Naive thymus-derived CD8-positive, alpha-beta T cell (primary cell): ENCODE measurements at regions not wholly inside any gene's neighbourhood (a gene's known extent, or its start where the extent isn't known, plus 50 kb on each side); places are given as distances from the start of the nearest gene placed in this dataset.

Source experiments
- ATAC-seq, 2 donors: fragments of 150-1000 bp; cut with Tn5 transposase in 1 of 2; sonication (Bioruptor Pico), chemical (Tn5 transposase) in 1 of 2; 1 replicate in 1 of 2; 2 replicates in 1 of 2; pipeline ENCODE4 v1.10.0; 2021; ENCODE audit warnings: mild to moderate bottlenecking in 2 of 2, moderate library complexity in 2 of 2
- POLR2A ChIA-PET: fragments of 350-600 bp; sonication (Branson Sonifier 250); formaldehyde crosslinking; loops from one replicate; lab custom pipeline; 2021; ENCODE audit warnings: antibody characterized with exemption; lab: Charles Lee
- DNase-seq, 10 donors: peaks; one replicate each; pipeline versions ENCODE4 v3.0.0 to v3.0.0-alpha.2; 2020 to 2022
- H3K27ac Mint-ChIP-seq, 10 donors: one replicate each; pipeline ENCODE4 v1.8.0; 2020 to 2022; ENCODE audit warnings: mild to moderate bottlenecking in 10 of 10, mixed read lengths in 10 of 10, moderate library complexity in 4 of 10, inconsistent platforms in 1 of 10
- H3K27me3 Mint-ChIP-seq, 5 donors: one replicate each; pipeline ENCODE4 v1.8.0; 2021 to 2022; ENCODE audit warnings: mixed read lengths in 5 of 5
- H3K36me3 Mint-ChIP-seq, 3 donors: one replicate each; pipeline ENCODE4 v1.8.0; 2020 to 2022; ENCODE audit warnings: mixed read lengths in 3 of 3, mild to moderate bottlenecking in 2 of 3, inconsistent platforms in 1 of 3
- H3K4me1 Mint-ChIP-seq, 4 donors: one replicate each; pipeline ENCODE4 v1.8.0; 2021 to 2022; ENCODE audit warnings: mixed read lengths in 4 of 4
- H3K4me3 Mint-ChIP-seq, 10 donors: one replicate each; pipeline ENCODE4 v1.8.0; 2020 to 2022; ENCODE audit warnings: mild to moderate bottlenecking in 10 of 10, mixed read lengths in 10 of 10, moderate library complexity in 6 of 10, inconsistent platforms in 1 of 10
- H3K9me3 Mint-ChIP-seq, 9 donors: one replicate each; pipeline ENCODE4 v1.8.0; 2020 to 2022; ENCODE audit warnings: mixed read lengths in 9 of 9, mild to moderate bottlenecking in 3 of 9, inconsistent platforms in 1 of 9, moderate library complexity in 1 of 9

DNA sequence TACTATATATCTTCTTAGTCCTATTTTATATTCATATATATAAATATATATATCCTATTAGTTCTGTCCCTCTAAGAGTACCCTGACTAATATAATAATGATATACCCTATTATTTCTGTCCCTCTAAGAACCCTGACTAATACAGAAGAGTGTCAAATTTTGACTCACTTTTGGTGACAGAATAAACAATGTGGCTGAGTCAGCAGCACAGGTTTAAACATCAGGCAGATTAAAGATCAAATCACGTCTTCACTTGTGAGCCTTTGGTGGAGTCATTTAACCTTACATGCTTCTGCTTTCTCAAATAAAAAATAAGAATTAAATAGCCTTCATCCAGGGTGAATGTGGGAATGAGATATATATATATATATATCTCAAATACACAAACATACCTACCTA lies 615.9 kb upstream of the GCFC2 start:
- POLR2A ChIA-PET, result no interaction called here
- DNase-seq (no peak), ATAC-seq (no peak)
- H3K4me1 Mint-ChIP-seq, result no peaks in the 10 kb centered on the region
- H3K9me3 Mint-ChIP-seq, result peaks cover 0 to 14% (median 5%) of the 10 kb centered on the region in 9 donors
- H3K27me3 Mint-ChIP-seq, result no peaks in the 10 kb centered on the region
- H3K36me3 Mint-ChIP-seq, result no peaks in the 10 kb centered on the region
- no peak overlapping the region for H3K27ac Mint-ChIP-seq
- no peak overlapping the region for H3K4me3 Mint-ChIP-seq

DNA sequence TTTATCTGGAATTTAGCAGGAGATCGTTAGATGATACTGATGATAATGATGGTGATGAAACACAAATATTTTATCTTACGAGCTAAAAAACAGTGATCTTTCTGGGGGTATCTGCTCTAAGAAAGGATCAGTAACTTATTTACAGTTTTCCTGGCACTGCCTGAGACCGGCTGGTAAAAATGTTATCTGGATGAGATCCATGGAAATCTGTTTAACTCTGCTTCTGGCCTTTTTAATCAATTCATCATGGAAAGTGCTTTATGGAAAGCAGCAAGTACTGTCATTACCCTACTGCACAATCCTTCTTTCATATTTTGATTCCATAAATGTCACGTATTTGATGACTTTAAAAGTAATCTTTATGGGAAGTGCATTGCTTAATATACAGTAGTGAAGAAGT lies 612.7 kb upstream of the GCFC2 start:
- Mint-ChIP-seq H3K27me3 (no peaks in the 10 kb centered on the region), H3K36me3 (no peaks in the 10 kb centered on the region)
- ATAC-seq, result no peak

GRCh38 chr2:76320716-76321115 lies 610.0 kb upstream of the GCFC2 start:
- POLR2A ChIA-PET, result no interaction called here
- Mint-ChIP-seq H3K27ac (no peak overlapping the region), H3K9me3 (peaks cover 0 to 20% (median 7%) of the 10 kb centered on the region in 9 donors), H3K4me1 (no peaks in the 10 kb centered on the region), H3K27me3 (no peaks in the 10 kb centered on the region), H3K36me3 (no peaks in the 10 kb centered on the region), H3K4me3 (no peak overlapping the region)
- ATAC-seq (no peak), DNase-seq (no peak)

More for the DNA sequence above, 612.7 kb upstream of the GCFC2 start:
- no peak for DNase-seq
- Mint-ChIP-seq H3K4me1 (no peaks in the 10 kb centered on the region), H3K9me3 (peaks cover 0 to 18% (median 5%) of the 10 kb centered on the region in 9 donors), H3K4me3 (no peak overlapping the region), H3K27ac (no peak overlapping the region)
- POLR2A ChIA-PET, result no interaction called here

DNA sequence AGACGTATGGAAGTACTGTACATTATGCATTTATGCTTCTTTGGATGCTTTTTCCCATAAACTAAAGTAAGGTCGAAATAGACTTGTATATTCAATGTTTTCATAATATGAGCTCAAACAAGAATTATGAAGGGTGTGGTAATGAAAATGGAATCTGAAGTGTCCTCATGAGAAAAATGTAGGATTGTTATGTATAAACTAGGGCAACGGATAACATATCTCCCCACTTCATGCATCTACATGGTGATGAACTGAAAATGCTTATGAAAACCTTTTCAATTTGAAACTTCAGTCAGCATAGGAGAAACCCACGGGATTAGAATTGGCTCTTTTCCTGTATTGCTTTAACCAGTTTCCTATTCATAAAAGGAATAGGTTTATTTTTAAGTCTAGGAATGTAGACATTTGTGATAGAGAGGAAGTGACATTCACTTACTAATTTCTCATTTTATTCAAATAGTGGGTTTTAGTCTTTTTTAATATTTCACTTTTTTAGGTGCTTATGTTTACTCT lies 608.2 kb upstream of the GCFC2 start:
- Mint-ChIP-seq H3K9me3 (peaks cover 0 to 29% (median 7%) of the 10 kb centered on the region in 9 donors), H3K27ac (no peak overlapping the region), H3K27me3 (no peaks in the 10 kb centered on the region), H3K4me3 (no peak overlapping the region), H3K36me3 (no peaks in the 10 kb centered on the region), H3K4me1 (no peaks in the 10 kb centered on the region)
- ATAC-seq, result no peak
- POLR2A ChIA-PET, result no interaction called here
- no peak for DNase-seq

- POLR2A ChIA-PET, result no interaction called here
- no peak for ATAC-seq
- H3K9me3 Mint-ChIP-seq, result peaks cover 0 to 29% (median 9%) of the 10 kb centered on the region in 9 donors
These were observed 606.0 kb upstream of the GCFC2 start for GRCh38 chr2:76316691-76317090.

GRCh38 chr2:76314271-76315020 lies 603.7 kb upstream of the GCFC2 start:
- no peaks in the 10 kb centered on the region for H3K36me3 Mint-ChIP-seq
- H3K9me3 Mint-ChIP-seq, result peaks cover 2 to 19% (median 8%) of the 10 kb centered on the region in 9 donors
- no peak overlapping the region for H3K27ac Mint-ChIP-seq
- ATAC-seq (no peak), DNase-seq (no peak)
- H3K4me1 Mint-ChIP-seq, result peaks cover 0 to 2% (median 0%) of the 10 kb centered on the region in 4 donors
- no peak overlapping the region for H3K4me3 Mint-ChIP-seq
- no peaks in the 10 kb centered on the region for H3K27me3 Mint-ChIP-seq
- POLR2A ChIA-PET, result no interaction called here

More at GRCh38 chr2:76316691-76317090, 606.0 kb upstream of the GCFC2 start:
- Mint-ChIP-seq H3K36me3 (no peaks in the 10 kb centered on the region), H3K4me3 (no peak overlapping the region), H3K27ac (no peak overlapping the region), H3K27me3 (no peaks in the 10 kb centered on the region), H3K4me1 (no peaks in the 10 kb centered on the region)
- DNase-seq, result no peak

GRCh38 chr2:76312236-76312635 lies 601.5 kb upstream of the GCFC2 start:
- ATAC-seq (no peak), DNase-seq (no peak)
- H3K27me3 Mint-ChIP-seq, result no peaks in the 10 kb centered on the region
- no peak overlapping the region for H3K27ac Mint-ChIP-seq
- POLR2A ChIA-PET, result no interaction called here
- H3K36me3 Mint-ChIP-seq, result no peaks in the 10 kb centered on the region
- peaks cover 2 to 11% (median 8%) of the 10 kb centered on the region in 9 donors for H3K9me3 Mint-ChIP-seq
- no peak overlapping the region for H3K4me3 Mint-ChIP-seq
- H3K4me1 Mint-ChIP-seq, result peaks cover 0 to 2% (median 0%) of the 10 kb centered on the region in 4 donors

DNA sequence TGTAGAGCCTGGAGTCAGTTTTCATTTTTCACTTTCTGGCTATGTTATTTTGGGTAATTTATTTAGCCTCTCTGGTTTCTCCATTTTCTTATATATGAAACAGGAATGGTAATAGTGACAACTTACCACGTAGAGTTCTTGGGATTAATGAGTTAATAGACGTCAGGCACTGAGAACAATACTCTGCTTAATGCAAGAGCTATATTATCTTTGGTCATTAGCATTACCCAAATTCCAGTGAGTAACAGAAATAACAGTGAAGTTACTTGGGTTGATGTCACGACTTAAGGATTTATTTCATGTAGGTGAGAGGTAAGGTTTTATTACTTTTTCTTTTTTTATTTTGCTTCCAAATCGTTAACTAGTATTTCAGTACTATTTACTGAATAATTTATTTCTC lies 601.0 kb upstream of the GCFC2 start:
- Mint-ChIP-seq H3K27me3 (no peaks in the 10 kb centered on the region), H3K36me3 (no peaks in the 10 kb centered on the region), H3K4me3 (no peak overlapping the region), H3K27ac (no peak overlapping the region), H3K4me1 (peaks cover 0 to 2% (median 0%) of the 10 kb centered on the region in 4 donors), H3K9me3 (peaks cover 2 to 15% (median 8%) of the 10 kb centered on the region in 9 donors)
- POLR2A ChIA-PET, result no interaction called here
- ATAC-seq, result no peak
- DNase-seq, result no peak

DNA sequence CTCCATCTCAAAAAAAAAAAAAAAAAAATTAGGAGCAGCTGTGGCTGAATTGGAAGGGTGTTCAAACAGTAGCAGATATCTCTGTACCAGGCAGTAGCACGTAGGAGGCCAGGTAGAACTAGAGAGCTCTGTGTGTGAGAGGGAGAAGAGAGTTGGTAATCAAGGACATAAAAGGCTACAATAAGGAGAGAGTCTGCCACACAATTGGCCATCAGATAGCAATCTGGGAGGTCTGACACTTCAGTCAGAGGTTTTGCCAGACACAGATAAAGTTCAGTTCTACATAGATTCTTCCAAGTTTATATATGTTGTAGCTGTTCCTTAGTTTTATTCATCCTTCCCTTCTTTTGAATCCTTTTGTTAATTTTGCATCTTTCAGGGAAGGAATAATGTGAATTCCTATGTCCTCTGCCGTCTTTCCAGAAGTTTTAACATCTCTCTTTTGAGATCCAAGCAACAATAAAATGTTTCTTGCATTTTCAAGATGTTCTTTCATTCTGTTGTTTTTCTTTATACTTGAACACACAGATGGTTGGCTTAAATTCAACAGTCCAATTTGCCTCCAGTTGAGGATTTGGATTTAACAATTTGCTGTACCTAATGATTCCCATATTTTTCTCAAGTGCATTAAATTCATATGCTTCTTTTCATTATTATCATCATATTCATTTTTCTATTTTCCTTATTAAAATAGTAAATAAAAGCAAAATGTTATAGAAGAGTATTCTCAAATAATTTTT lies 600.3 kb upstream of the GCFC2 start:
- no peaks in the 10 kb centered on the region for H3K27me3 Mint-ChIP-seq
- no peak overlapping the region for H3K4me3 Mint-ChIP-seq
- H3K9me3 Mint-ChIP-seq, result peaks cover 2 to 21% (median 7%) of the 10 kb centered on the region in 9 donors
- peaks cover 0 to 2% (median 0%) of the 10 kb centered on the region in 4 donors for H3K4me1 Mint-ChIP-seq
- H3K27ac Mint-ChIP-seq, result no peak overlapping the region
- ATAC-seq (no peak), DNase-seq (no peak)
- no peaks in the 10 kb centered on the region for H3K36me3 Mint-ChIP-seq
- POLR2A ChIA-PET, result no interaction called here

DNA sequence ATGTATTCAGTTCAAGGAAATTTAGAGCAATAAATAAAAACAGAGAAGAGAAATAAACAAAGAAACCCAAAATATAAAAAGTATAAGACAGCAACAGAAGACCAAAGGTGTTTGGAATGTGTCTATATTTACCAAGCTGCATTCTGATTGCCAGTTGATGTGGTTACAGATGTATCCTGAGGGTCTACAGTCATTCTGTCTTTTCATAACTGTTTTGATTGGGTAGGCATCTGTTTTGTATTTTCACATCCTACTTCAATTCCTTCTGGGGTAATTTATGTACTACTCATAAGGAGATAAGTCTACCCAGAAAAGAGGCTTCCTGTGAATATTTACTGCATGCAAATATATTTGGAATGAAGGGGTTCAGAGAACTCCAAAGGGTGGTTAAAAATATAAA lies 596.8 kb upstream of the GCFC2 start:
- no peak for ATAC-seq
- Mint-ChIP-seq H3K27ac (no peak overlapping the region), H3K4me3 (no peak overlapping the region), H3K27me3 (no peaks in the 10 kb centered on the region), H3K36me3 (peaks cover 0 to 6% (median 0%) of the 10 kb centered on the region in 3 donors), H3K4me1 (peaks cover 0 to 2% (median 0%) of the 10 kb centered on the region in 4 donors), H3K9me3 (peaks cover 2 to 22% (median 10%) of the 10 kb centered on the region in 9 donors)
- POLR2A ChIA-PET, result no interaction called here
- no peak for DNase-seq

- Mint-ChIP-seq H3K4me1 (no peaks in the 10 kb centered on the region), H3K27ac (no peak overlapping the region), H3K9me3 (peaks cover 0 to 12% (median 2%) of the 10 kb centered on the region in 9 donors), H3K36me3 (no peaks in the 10 kb centered on the region), H3K27me3 (no peaks in the 10 kb centered on the region), H3K4me3 (no peak overlapping the region)
- DNase-seq, result no peak
- POLR2A ChIA-PET, result no interaction called here
- ATAC-seq, result no peak
These were observed 587.3 kb upstream of the GCFC2 start for GRCh38 chr2:76298041-76298440.

GRCh38 chr2:76296438-76296837 lies 585.7 kb upstream of the GCFC2 start:
- Mint-ChIP-seq H3K27me3 (no peaks in the 10 kb centered on the region), H3K9me3 (peaks cover 0 to 11% (median 2%) of the 10 kb centered on the region in 9 donors), H3K27ac (no peak overlapping the region), H3K4me1 (no peaks in the 10 kb centered on the region), H3K4me3 (no peak overlapping the region), H3K36me3 (no peaks in the 10 kb centered on the region)
- no peak for ATAC-seq
- POLR2A ChIA-PET, result no interaction called here
- DNase-seq, result no peak

DNA sequence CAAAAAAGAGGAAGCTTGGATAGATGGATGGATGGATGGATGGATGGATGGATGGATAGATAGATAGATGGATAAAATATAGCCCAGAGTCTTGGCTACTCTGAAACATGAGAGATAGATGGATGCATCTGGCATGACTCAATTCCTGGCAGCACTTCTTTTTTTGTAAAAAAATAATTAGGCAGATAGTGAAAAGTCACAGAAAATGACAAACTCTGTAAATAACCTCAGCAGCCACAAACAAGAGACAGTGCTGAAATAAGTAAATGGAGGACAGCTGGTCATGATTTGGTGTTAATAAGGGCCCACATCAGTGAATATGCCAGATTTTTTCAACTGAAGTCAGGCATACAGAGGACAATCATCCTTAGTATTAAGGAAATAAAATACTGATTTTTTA lies 585.0 kb upstream of the GCFC2 start:
- Mint-ChIP-seq H3K36me3 (no peaks in the 10 kb centered on the region), H3K9me3 (peaks cover 0 to 11% (median 2%) of the 10 kb centered on the region in 9 donors), H3K27me3 (no peaks in the 10 kb centered on the region), H3K4me3 (no peak overlapping the region), H3K4me1 (no peaks in the 10 kb centered on the region), H3K27ac (no peak overlapping the region)
- ATAC-seq (no peak), DNase-seq (no peak)
- POLR2A ChIA-PET, result no interaction called here
